HEK293T (cell line): ENCODE measurements at regions not wholly inside any gene's neighbourhood (a gene's known extent, or its start where the extent isn't known, plus 50 kb on each side); places are given as distances from the start of the nearest gene placed in this dataset.

Source experiments
- CTCF ChIA-PET: fragments of 350-600 bp; formaldehyde crosslinking; extraction: SDS; loops from one replicate; lab custom pipeline; 2021; ENCODE audit warnings: antibody characterized with exemption, inconsistent platforms; lab: Yijun Ruan, JAX
- POLR2A ChIA-PET: fragments of 350-600 bp; formaldehyde crosslinking; extraction: SDS; loops from one replicate; lab custom pipeline; 2020; ENCODE audit warnings: antibody characterized with exemption, inconsistent platforms; lab: Yijun Ruan, JAX
- DNase-seq: peaks from one replicate; pipeline ENCODE4 v3.0.0; 2012; ENCODE audit warnings: mixed read lengths; ENCODE audit errors: extremely low spot score
- ARNT ChIP-seq: fragments of 450-650 bp; IDR thresholded peaks from 2 replicates; pipeline ENCODE4 v1.6.1; 2017; ENCODE audit warnings: mild to moderate bottlenecking
- BHLHE40 ChIP-seq: fragments of 450-650 bp; IDR thresholded peaks from 2 replicates; pipeline ENCODE4 v1.6.1; 2016; ENCODE audit warnings: mild to moderate bottlenecking, moderate library complexity, borderline replicate concordance
- CTBP1 ChIP-seq: fragments of 450-650 bp; IDR thresholded peaks from 2 replicates; pipeline ENCODE4 v1.6.1; 2016; ENCODE audit warnings: borderline replicate concordance
- ELF4 ChIP-seq: fragments of 450-650 bp; IDR thresholded peaks from 2 replicates; pipeline ENCODE4 v1.6.1; 2017; ENCODE audit warnings: antibody characterized with exemption
- FOXA1 ChIP-seq: fragments of 450-650 bp; IDR thresholded peaks from 2 replicates; pipeline ENCODE4 v1.6.1; 2016; ENCODE audit warnings: mild to moderate bottlenecking
- FOXK2 ChIP-seq: fragments of 450-650 bp; IDR thresholded peaks from 2 replicates; pipeline ENCODE4 v1.6.1; 2016; ENCODE audit warnings: mild to moderate bottlenecking
- FOXM1 ChIP-seq: fragments of 450-650 bp; IDR thresholded peaks from 2 replicates; pipeline ENCODE4 v1.6.1; 2017; ENCODE audit warnings: mild to moderate bottlenecking, borderline replicate concordance
- HDGF ChIP-seq: fragments of 450-650 bp; IDR thresholded peaks from 2 replicates; pipeline ENCODE4 v1.6.1; 2017; ENCODE audit warnings: antibody characterized with exemption, borderline replicate concordance
- L3MBTL2 ChIP-seq: fragments of 450-650 bp; conservative IDR thresholded peaks from 2 replicates; pipeline ENCODE4 v1.6.1; 2016; ENCODE audit warnings: mild to moderate bottlenecking
- LEF1 ChIP-seq: fragments of 450-650 bp; IDR thresholded peaks from 2 replicates; pipeline ENCODE4 v1.6.1; 2017; ENCODE audit warnings: mild to moderate bottlenecking, borderline replicate concordance
- NFRKB ChIP-seq: fragments of 450-650 bp; IDR thresholded peaks from 2 replicates; pipeline ENCODE4 v1.6.1; 2016; ENCODE audit warnings: mild to moderate bottlenecking, moderate library complexity
- PKNOX1 ChIP-seq: fragments of 450-650 bp; IDR thresholded peaks from 2 replicates; pipeline ENCODE4 v1.6.1; 2016
- SP1 ChIP-seq: fragments of 450-650 bp; IDR thresholded peaks from 2 replicates; pipeline ENCODE4 v1.6.1; 2017
- SUZ12 ChIP-seq: fragments of 450-650 bp; IDR thresholded peaks from 2 replicates; pipeline ENCODE4 v1.6.1; 2016; ENCODE audit warnings: mild to moderate bottlenecking
- TARDBP ChIP-seq: fragments of 450-650 bp; IDR thresholded peaks from 2 replicates; pipeline ENCODE4 v1.6.1; 2016
- ZNF384 ChIP-seq: fragments of 450-650 bp; IDR thresholded peaks from 2 replicates; pipeline ENCODE4 v1.6.1; 2016

DNA sequence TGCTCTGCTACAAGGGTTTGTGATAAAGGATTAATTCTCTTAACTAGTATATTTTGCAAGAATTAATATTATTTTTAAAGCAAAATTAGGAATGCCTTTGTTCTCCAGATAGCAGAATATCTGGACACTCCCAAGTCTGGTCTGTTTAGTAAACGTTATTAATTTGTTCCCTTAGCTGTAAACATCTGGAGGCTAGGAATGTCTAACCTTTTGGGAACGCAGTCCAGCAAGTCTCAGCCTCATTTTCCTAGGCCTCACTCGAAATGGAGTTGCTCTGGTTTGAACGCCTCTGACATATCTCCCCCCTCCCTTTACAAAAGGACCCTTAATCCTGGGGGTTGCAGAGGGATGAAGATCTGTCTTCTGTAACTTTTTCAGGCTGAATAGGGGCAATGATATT is 59.3 kb upstream of the WNT7A start:
- TF ChIP-seq SP1, result no peak
- TF ChIP-seq ARNT, result no peak
- no peak for TF ChIP-seq ELF4
- TF ChIP-seq SUZ12, result no peak
- TF ChIP-seq HDGF, result no peak
- no peak for TF ChIP-seq FOXM1
- no peak for TF ChIP-seq ZNF384
- no peak for TF ChIP-seq NFRKB
- no peak for TF ChIP-seq TARDBP
- no peak for TF ChIP-seq FOXA1
- no peak for TF ChIP-seq LEF1
- TF ChIP-seq PKNOX1, result no peak
- TF ChIP-seq L3MBTL2, result no peak
- TF ChIP-seq BHLHE40, result no peak
- ChIA-PET POLR2A (no interaction called here), CTCF (no interaction called here)
- no peak for DNase-seq

GRCh38 chr3:13937131-13937530 is 57.3 kb upstream of the WNT7A start:
- TF ChIP-seq SP1 (no peak), SUZ12 (no peak), ARNT (no peak), LEF1 (no peak), PKNOX1 (no peak), HDGF (no peak), ZNF384 (no peak), TARDBP (no peak), FOXA1 (no peak), L3MBTL2 (no peak), FOXK2 (no peak), CTBP1 (no peak), FOXM1 (no peak), NFRKB (no peak), BHLHE40 (no peak), ELF4 (no peak)
- CTCF ChIA-PET, result no interaction called here
- POLR2A ChIA-PET, result no interaction called here
- DNase-seq, result no peak

- CTCF ChIA-PET, result no interaction called here
- TF ChIP-seq SP1 (no peak), HDGF (no peak), ZNF384 (no peak), ELF4 (no peak), SUZ12 (no peak), L3MBTL2 (no peak), FOXM1 (no peak), CTBP1 (no peak), FOXK2 (no peak), ARNT (no peak), NFRKB (no peak), TARDBP (no peak), FOXA1 (no peak), LEF1 (no peak), BHLHE40 (no peak), PKNOX1 (no peak)
- POLR2A ChIA-PET, result no interaction called here
- no peak for DNase-seq
These were observed 55.7 kb upstream of the WNT7A start for GRCh38 chr3:13935494-13936094.

GRCh38 chr3:13934813-13935212 is 54.9 kb upstream of the WNT7A start:
- CTCF ChIA-PET, result no interaction called here
- no peak for DNase-seq

GRCh38 chr3:13934315-13934714 is 54.4 kb upstream of the WNT7A start:
- ChIA-PET POLR2A (no interaction called here), CTCF (no interaction called here)
- DNase-seq, result no peak
- TF ChIP-seq HDGF (no peak), NFRKB (no peak), ZNF384 (no peak), ELF4 (no peak), TARDBP (no peak)

More at GRCh38 chr3:13934813-13935212, 54.9 kb upstream of the WNT7A start:
- TF ChIP-seq FOXM1 (no peak), BHLHE40 (no peak), ELF4 (no peak), NFRKB (no peak), LEF1 (no peak), FOXK2 (no peak), TARDBP (no peak), SUZ12 (no peak), CTBP1 (no peak), ZNF384 (no peak), HDGF (no peak), SP1 (no peak), PKNOX1 (no peak)
- POLR2A ChIA-PET, result no interaction called here
